Left hindlimb (tissue), 1 donor: ENCODE measurements at regions not wholly inside any gene's neighbourhood (a gene's known extent, or its start where the extent isn't known, plus 50 kb on each side); places are given as distances from the start of the nearest gene placed in this dataset.

Experiments used
- DNase-seq: peaks from one replicate; pipeline ENCODE4 v3.0.0-alpha.2; 2018

GRCh38 chr10:44087403-44087802, 297.5 kb downstream of the CXCL12 start:
- no peak for DNase-seq

- DNase-seq = no peak
Observed at GRCh38 chr10:44083719-44084400, 301.0 kb downstream of the CXCL12 start.

GRCh38 chr10:44071479-44071878, 313.4 kb downstream of the CXCL12 start:
- DNase-seq = no peak

- no peak for DNase-seq
Observed at GRCh38 chr10:44070282-44070681, 314.6 kb downstream of the CXCL12 start.

GRCh38 chr10:44069573-44069972, 315.3 kb downstream of the CXCL12 start:
- DNase-seq = no peak

GRCh38 chr10:44068716-44069482, 316.0 kb downstream of the CXCL12 start:
- DNase-seq = no peak

GRCh38 chr10:44067432-44067831, 317.5 kb downstream of the CXCL12 start:
- DNase-seq = no peak

- DNase-seq = no peak
Observed at GRCh38 chr10:44066527-44067255, 318.2 kb downstream of the CXCL12 start.

GRCh38 chr10:44065788-44066526, 318.9 kb downstream of the CXCL12 start:
- DNase-seq = no peak

GRCh38 chr10:44064987-44065787, 319.7 kb downstream of the CXCL12 start:
- no peak for DNase-seq

- DNase-seq = no peak
Observed at GRCh38 chr10:44064317-44064716, 320.6 kb downstream of the CXCL12 start.

- no peak for DNase-seq
Observed at GRCh38 chr10:44063686-44064085, 321.2 kb downstream of the CXCL12 start.

GRCh38 chr10:44060719-44061118, 324.2 kb downstream of the CXCL12 start:
- DNase-seq = no peak

- DNase-seq = no peak
Observed at GRCh38 chr10:44060221-44060620, 324.7 kb downstream of the CXCL12 start.

- no peak for DNase-seq
Observed at GRCh38 chr10:44058259-44058658, 326.6 kb downstream of the CXCL12 start.

GRCh38 chr10:44056967-44057805, 327.7 kb downstream of the CXCL12 start:
- no peak for DNase-seq

GRCh38 chr10:44056206-44056605, 328.7 kb downstream of the CXCL12 start:
- no peak for DNase-seq

GRCh38 chr10:44054046-44054445, 330.9 kb downstream of the CXCL12 start:
- DNase-seq = no peak

- DNase-seq = no peak
Observed at GRCh38 chr10:44053391-44053790, 331.5 kb downstream of the CXCL12 start.

GRCh38 chr10:44051584-44052385, 333.1 kb downstream of the CXCL12 start:
- DNase-seq = no peak
